ENCODE measurements at regions not wholly inside any gene's neighbourhood (a gene's known extent, or its start where the extent isn't known, plus 50 kb on each side); places are given as distances from the start of the nearest gene placed in this dataset.

DNA sequence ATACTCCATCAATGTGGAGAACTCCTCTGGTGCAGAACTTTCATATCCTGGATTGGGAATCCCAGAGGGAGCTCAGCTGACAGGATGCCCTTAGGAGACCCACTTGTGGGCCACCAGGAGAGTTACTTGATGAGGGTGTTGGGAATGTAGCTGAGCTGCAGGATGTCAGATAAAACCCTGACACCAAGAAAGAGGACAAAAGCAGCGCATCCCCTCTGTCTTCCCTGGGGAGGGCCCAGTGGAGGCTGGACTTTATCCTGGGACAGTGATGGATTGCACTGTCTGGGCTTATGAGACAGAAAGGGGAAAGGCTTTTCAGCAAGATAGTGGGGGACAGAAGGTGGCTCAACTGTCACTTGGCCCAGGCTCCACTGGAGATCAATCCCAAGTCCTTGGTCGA, 88.1 kb upstream of the BCAR3 start:
- ChIA-PET SMC1A (ENCODE audit: uncharacterized antibody, unreplicated experiment) (interaction anchor here (0.9 to 2.9 kb wide), 3 partner anchors 42 to 139 kb away, joined by 4 to 13 read pairs (median 5); no protein-coding TSS in a partner anchor), POLR2A (interaction anchor here (0.5 kb wide), 1 partner anchor 258 kb away, joined by 3 read pairs; no protein-coding TSS in a partner anchor), RAD21 (ENCODE audit: unreplicated experiment) (interaction anchor here (0.5 kb wide), 1 partner anchor 11 kb away, joined by 3 read pairs; no protein-coding TSS in a partner anchor), CTCF (no interaction called here)
- FAIRE-seq, result no peak
- H3K4me1 ChIP-seq (ENCODE audit: control insufficient read depth, insufficient read depth, low read length), result no peaks in the 10 kb centered on the region
- H4K20me1 ChIP-seq (ENCODE audit: control insufficient read depth, insufficient read depth), result no peaks in the 10 kb centered on the region
- H3K9me3 ChIP-seq (replicated peaks; ENCODE audit: control insufficient read depth, insufficient read depth, low read length), result no peaks in the 10 kb centered on the region
- H3K4me2 ChIP-seq (ENCODE audit: control insufficient read depth, insufficient read depth), result no peak overlapping the region
- 58% methylated on average over 2 of the region's 2 CpGs for WGBS (ENCODE audit: insufficient coverage, insufficient replicate concordance, low lambda C conversion rate, missing lambda C conversion rate)
- H2AFZ ChIP-seq (ENCODE audit: control insufficient read depth, low read depth, low read length), result no peak overlapping the region
- H3K27me3 ChIP-seq (replicated peaks in 1 of 2; ENCODE audit: control insufficient read depth in 2 of 2, insufficient read depth in 2 of 2, low read length in 1 of 2), result no peaks in the 10 kb centered on the region
- intact Hi-C loops (cut with micrococcal nuclease; ENCODE audit: unreplicated experiment) (no loop called here), in situ Hi-C loops (cut with MboI) (no loop called here)
- H3K27ac ChIP-seq (ENCODE audit: control insufficient read depth, insufficient read depth), result no peak overlapping the region
- DNase-seq (ENCODE audit: low read depth, low spot score), result no peak
- H3K36me3 ChIP-seq (ENCODE audit: control insufficient read depth in 2 of 2, insufficient read depth in 2 of 2, low read length in 1 of 2), result no peaks in the 10 kb centered on the region
- ATAC-seq, result no peak
- no peak for TF ChIP-seq CBX3 (IDR thresholded peaks at IDR 0.05; ENCODE audit: borderline replicate concordance, low read depth)
- TF ChIP-seq POLR2AphosphoS2 (IDR thresholded peaks at IDR 0.05; ENCODE audit: low read depth, low read length), result no peak
- TF ChIP-seq, protein P1, sequence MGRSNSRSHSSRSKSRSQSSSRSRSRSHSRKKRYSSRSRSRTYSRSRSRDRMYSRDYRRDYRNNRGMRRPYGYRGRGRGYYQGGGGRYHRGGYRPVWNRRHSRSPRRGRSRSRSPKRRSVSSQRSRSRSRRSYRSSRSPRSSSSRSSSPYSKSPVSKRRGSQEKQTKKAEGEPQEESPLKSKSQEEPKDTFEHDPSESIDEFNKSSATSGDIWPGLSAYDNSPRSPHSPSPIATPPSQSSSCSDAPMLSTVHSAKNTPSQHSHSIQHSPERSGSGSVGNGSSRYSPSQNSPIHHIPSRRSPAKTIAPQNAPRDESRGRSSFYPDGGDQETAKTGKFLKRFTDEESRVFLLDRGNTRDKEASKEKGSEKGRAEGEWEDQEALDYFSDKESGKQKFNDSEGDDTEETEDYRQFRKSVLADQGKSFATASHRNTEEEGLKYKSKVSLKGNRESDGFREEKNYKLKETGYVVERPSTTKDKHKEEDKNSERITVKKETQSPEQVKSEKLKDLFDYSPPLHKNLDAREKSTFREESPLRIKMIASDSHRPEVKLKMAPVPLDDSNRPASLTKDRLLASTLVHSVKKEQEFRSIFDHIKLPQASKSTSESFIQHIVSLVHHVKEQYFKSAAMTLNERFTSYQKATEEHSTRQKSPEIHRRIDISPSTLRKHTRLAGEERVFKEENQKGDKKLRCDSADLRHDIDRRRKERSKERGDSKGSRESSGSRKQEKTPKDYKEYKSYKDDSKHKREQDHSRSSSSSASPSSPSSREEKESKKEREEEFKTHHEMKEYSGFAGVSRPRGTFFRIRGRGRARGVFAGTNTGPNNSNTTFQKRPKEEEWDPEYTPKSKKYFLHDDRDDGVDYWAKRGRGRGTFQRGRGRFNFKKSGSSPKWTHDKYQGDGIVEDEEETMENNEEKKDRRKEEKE (IDR thresholded peaks at IDR 0.05), result no peak
- no peak overlapping the region for H3K9ac ChIP-seq (ENCODE audit: control insufficient read depth, insufficient read depth, low read length)
- no peak overlapping the region for H3K4me3 ChIP-seq
- H3K79me2 ChIP-seq (ENCODE audit: control insufficient read depth, insufficient read depth, low read length), result no peaks in the 10 kb centered on the region
- BruUV-seq (replicated peaks), result no TSS peak

DNA sequence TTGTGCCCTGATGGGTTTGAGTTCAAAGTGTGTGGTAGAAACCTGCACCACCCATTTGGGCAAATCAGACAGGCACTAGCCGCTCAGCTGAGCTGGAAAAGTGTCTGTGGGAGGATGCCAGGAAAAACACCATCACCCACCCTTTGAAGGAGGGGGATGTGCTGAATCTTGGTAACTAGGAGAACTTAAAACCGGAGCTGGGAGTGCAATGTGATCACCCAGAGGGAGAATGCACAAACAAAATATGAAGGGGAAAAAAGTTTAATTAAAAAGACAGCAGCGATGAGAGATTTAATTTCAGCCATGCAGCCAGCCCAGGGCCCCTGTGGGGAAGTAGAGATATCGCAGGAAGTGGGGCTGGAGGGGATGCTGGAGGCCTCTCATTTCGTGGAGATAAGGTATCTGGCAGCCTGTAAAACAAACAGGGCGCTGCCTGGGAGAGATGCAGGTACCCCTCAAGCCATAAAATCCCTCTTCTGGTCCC, 86.8 kb upstream of the BCAR3 start:
- ChIA-PET RAD21 (ENCODE audit: unreplicated experiment) (no interaction called here), POLR2A (no interaction called here), CTCF (no interaction called here), SMC1A (ENCODE audit: uncharacterized antibody, unreplicated experiment) (interaction anchor here (0.9 to 2.9 kb wide), 2 partner anchors 19 to 45 kb away, joined by 3 to 13 read pairs; no protein-coding TSS in a partner anchor)
- ATAC-seq (no peak), DNase-seq (ENCODE audit: low read depth, low spot score) (no peak), FAIRE-seq (no peak)
- no peak overlapping the region for H2AFZ ChIP-seq (ENCODE audit: control insufficient read depth, low read depth, low read length)
- H3K9ac ChIP-seq (ENCODE audit: control insufficient read depth, insufficient read depth, low read length), result no peak overlapping the region
- 8% methylated on average over 6 of the region's 6 CpGs for WGBS (ENCODE audit: insufficient coverage, insufficient replicate concordance, low lambda C conversion rate, missing lambda C conversion rate)
- intact Hi-C loops (cut with micrococcal nuclease; ENCODE audit: unreplicated experiment), result no loop called here
- no peak overlapping the region for H3K4me2 ChIP-seq (ENCODE audit: control insufficient read depth, insufficient read depth)
- H3K79me2 ChIP-seq (ENCODE audit: control insufficient read depth, insufficient read depth, low read length), result no peaks in the 10 kb centered on the region
- H3K27ac ChIP-seq (ENCODE audit: control insufficient read depth, insufficient read depth), result no peak overlapping the region
- no peaks in the 10 kb centered on the region for H3K4me1 ChIP-seq (ENCODE audit: control insufficient read depth, insufficient read depth, low read length)
- TF ChIP-seq IRF4 (IDR thresholded peaks at IDR 0.05; ENCODE audit: low read depth, low read length) (no peak), NFIC (IDR thresholded peaks at IDR 0.05; ENCODE audit: low read depth, low read length) (no peak), NR2C2 (IDR thresholded peaks at IDR 0.05; ENCODE audit: borderline replicate concordance, control insufficient read depth, insufficient read length, low read depth) (no peak), BCL11A (IDR thresholded peaks at IDR 0.05; ENCODE audit: low read depth, low read length) (no peak), CEBPB (IDR thresholded peaks at IDR 0.05; ENCODE audit: borderline replicate concordance in 1 of 2, low read depth in 2 of 2, low read length in 2 of 2) (no peak), FOS (IDR thresholded peaks at IDR 0.05; ENCODE audit: borderline replicate concordance, extremely low read depth, insufficient read length) (no peak)
- no peaks in the 10 kb centered on the region for H3K9me3 ChIP-seq (replicated peaks; ENCODE audit: control insufficient read depth, insufficient read depth, low read length)
- no TSS peak for BruUV-seq (replicated peaks)
- in situ Hi-C loops (cut with MboI), result no loop called here
- no peaks in the 10 kb centered on the region for H3K27me3 ChIP-seq (replicated peaks in 1 of 2; ENCODE audit: control insufficient read depth in 2 of 2, insufficient read depth in 2 of 2, low read length in 1 of 2)
- no peaks in the 10 kb centered on the region for H3K36me3 ChIP-seq (ENCODE audit: control insufficient read depth in 2 of 2, insufficient read depth in 2 of 2, low read length in 1 of 2)
- no peak overlapping the region for H3K4me3 ChIP-seq
- H4K20me1 ChIP-seq (ENCODE audit: control insufficient read depth, insufficient read depth), result no peaks in the 10 kb centered on the region

Measured in GM12878 (cell line).